HepG2 (cell line): ENCODE measurements at regions not wholly inside any gene's neighbourhood (a gene's known extent, or its start where the extent isn't known, plus 50 kb on each side); places are given as distances from the start of the nearest gene placed in this dataset.

Experiments
- ATAC-seq: fragments of 200-7000 bp; cut with Tn5 transposase; 3 replicates; pipeline ENCODE4 v1.9.1; 2020; ENCODE audit warnings: mild to moderate bottlenecking, moderate library complexity
- BruUV-seq: library from RNA; stranded (reverse); fragments of 400-500 nt; replicated peaks from 2 replicates; lab custom pipeline; 2021; lab: Mats Ljungman, UMichigan
- CTCF ChIA-PET: fragments of 300-600 bp; formaldehyde crosslinking; extraction: SDS; loops from one replicate; lab custom pipeline; 2021; ENCODE audit warnings: low total read pairs, inconsistent platforms, low intra/inter-chr PET ratio; lab: Yijun Ruan, JAX
- POLR2A ChIA-PET: fragments of 350-600 bp; sonication (Branson Sonifier 250); formaldehyde crosslinking; loops from one replicate; lab custom pipeline; 2020; ENCODE audit warnings: antibody characterized with exemption, inconsistent platforms; lab: Yijun Ruan, JAX
- DNase-seq: peaks from one replicate; pipeline ENCODE4 v3.0.0-alpha.2; 2015; ENCODE audit warnings: low spot score
- FAIRE-seq: peaks from 3 replicates; lab custom pipeline; 2011; peaks lifted over from hg19 to GRCh38; lab: Jason Lieb, UNC
- H2AFZ ChIP-seq: one replicate; pipeline ENCODE4 v1.6.1; 2011; ENCODE audit warnings: low read length, inconsistent platforms
- H3K27ac ChIP-seq: fragments of 300-600 bp; 3 replicates; pipeline ENCODE4 v1.8.0; 2011; ENCODE audit warnings: mixed run types, mild to moderate bottlenecking, mixed read lengths, low read length, inconsistent platforms; ENCODE audit not compliant: insufficient read depth; ENCODE audit errors: extremely low read length
- H3K27me3 ChIP-seq, 2 experiments: fragments of 200-600 bp in 1 of 2; 2 replicates in 1 of 2; 3 replicates in 1 of 2; pipeline versions ENCODE4 v1.6.0 to v1.8.0; 2011; ENCODE audit warnings: low read length in 2 of 2, mild to moderate bottlenecking in 2 of 2, moderate library complexity in 2 of 2, inconsistent platforms in 1 of 2; ENCODE audit not compliant: insufficient read depth in 2 of 2, control insufficient read depth in 1 of 2
- H3K36me3 ChIP-seq, 2 experiments: fragments of 200-600 bp in 1 of 2; replicated peaks in 1 of 2; 2 replicates in 1 of 2; 3 replicates in 1 of 2; pipeline versions ENCODE4 v1.5.1 to v1.8.0; 2011; ENCODE audit warnings: low read length in 2 of 2, inconsistent platforms in 1 of 2; ENCODE audit not compliant: insufficient read depth in 2 of 2, control insufficient read depth in 1 of 2
- H3K4me1 ChIP-seq: 2 replicates; pipeline ENCODE4 v1.5.1; 2012; ENCODE audit warnings: low read length, inconsistent platforms; ENCODE audit not compliant: insufficient read depth
- H3K4me2 ChIP-seq: 2 replicates; pipeline ENCODE4 v1.6.0; 2011; ENCODE audit warnings: low read depth, low read length, inconsistent platforms
- H3K4me3 ChIP-seq, 3 experiments: fragments of 200-600 bp in 1 of 3; sonication (generic), shearing (Covaris generic) in 1 of 3; replicated peaks in 1 of 3; 2 replicates each; pipeline ENCODE4 v1.5.1; 2011 to 2016; ENCODE audit warnings: low read length in 3 of 3, inconsistent platforms in 2 of 3, low read depth in 2 of 3, mild to moderate bottlenecking in 2 of 3, control low read depth in 1 of 3, mixed read lengths in 1 of 3; ENCODE audit not compliant: insufficient read depth in 1 of 3
- H3K79me2 ChIP-seq: one replicate; pipeline ENCODE4 v1.6.1; 2011; ENCODE audit warnings: low read length, inconsistent platforms; ENCODE audit not compliant: insufficient read depth
- H3K9ac ChIP-seq: 2 replicates; pipeline ENCODE4 v1.6.0; 2011; ENCODE audit warnings: mild to moderate bottlenecking, low read depth, low read length, inconsistent platforms; ENCODE audit not compliant: insufficient read depth
- H3K9me3 ChIP-seq: 2 replicates; pipeline ENCODE4 v1.5.1; 2012; ENCODE audit warnings: mild to moderate bottlenecking, low read length
- H4K20me1 ChIP-seq: 2 replicates; pipeline ENCODE4 v1.6.0; 2011; ENCODE audit warnings: inconsistent platforms, mild to moderate bottlenecking, low read length, moderate library complexity; ENCODE audit not compliant: insufficient read depth
- CBX2 ChIP-seq, 2 experiments: fragments of 200-600 bp in 1 of 2; sonication (generic); formaldehyde crosslinking in 1 of 2; IDR thresholded peaks; 2 replicates each; pipeline versions ENCODE4 v1.7.0 to v1.8.1; 2018 to 2022; ENCODE audit warnings: low read depth in 2 of 2, low read length in 1 of 2, mild to moderate bottlenecking in 1 of 2, missing genetic modification reagents in 1 of 2
- FOXA1 ChIP-seq, 2 experiments: fragments of 450-650 bp in 1 of 2; sonication (generic) in 1 of 2; formaldehyde crosslinking in 1 of 2; IDR thresholded peaks; 2 replicates each; pipeline versions ENCODE4 v1.4.0 to v1.6.1; 2016 to 2020; ENCODE audit warnings: missing genetic modification reagents in 1 of 2
- IRX3 ChIP-seq: sonication (generic); formaldehyde crosslinking; IDR thresholded peaks from 2 replicates; pipeline ENCODE4 v1.8.1; 2023; ENCODE audit warnings: mild to moderate bottlenecking, low read depth, missing genetic modification reagents, borderline replicate concordance
- MLLT10 ChIP-seq: sonication (generic); formaldehyde crosslinking; IDR thresholded peaks from 2 replicates; pipeline ENCODE4 v1.4.0; 2020; ENCODE audit warnings: missing genetic modification reagents
- RFX3 ChIP-seq: IDR thresholded peaks from 2 replicates; pipeline ENCODE4 v1.6.1; 2016; ENCODE audit warnings: missing biosample characterization, missing genetic modification reagents
- RXRA ChIP-seq: sonication (generic); formaldehyde crosslinking; IDR thresholded peaks from 2 replicates; pipeline ENCODE4 v1.5.1; 2020; ENCODE audit warnings: missing genetic modification reagents
- SIX1 ChIP-seq: sonication (generic); formaldehyde crosslinking; IDR thresholded peaks from 2 replicates; pipeline ENCODE4 v1.4.0; 2020; ENCODE audit warnings: missing genetic modification reagents, borderline replicate concordance
- ZBTB20 ChIP-seq: sonication (generic); formaldehyde crosslinking; IDR thresholded peaks from 2 replicates; pipeline ENCODE4 v1.8.1; 2023; ENCODE audit warnings: missing genetic modification reagents, low read depth, mild to moderate bottlenecking, borderline replicate concordance
- ZBTB7A ChIP-seq: sonication (generic); formaldehyde crosslinking; IDR thresholded peaks from 2 replicates; pipeline ENCODE4 v1.8.0; 2022; ENCODE audit warnings: mild to moderate bottlenecking, missing genetic modification reagents
- ZNF781 ChIP-seq: sonication (generic); formaldehyde crosslinking; IDR thresholded peaks from 2 replicates; pipeline ENCODE4 v1.5.1; 2020; ENCODE audit warnings: borderline replicate concordance, mild to moderate bottlenecking, missing genetic modification reagents; ENCODE audit errors: not compliant biosample characterization
- WGBS: methylation state at CpG from one replicate; pipeline ENCODE4 v1.1.6; 2017; ENCODE audit warnings: low lambda C conversion rate; 5-methylcytosine and 5-hydroxymethylcytosine counted together
- in situ Hi-C: cut with HindIII; loops from 2 replicates; pipeline ENCODE4 v1.10.0; 2017; ENCODE audit warnings: low pct_unique_long_range_greater_than_20kb; ENCODE audit not compliant: extremely low pct_ligation_motif_present
- intact Hi-C: fragments of 100-400 bp; cut with micrococcal nuclease; formaldehyde crosslinking; loops from one replicate; pipeline ENCODE4 v1.10.0; 2022; ENCODE audit not compliant: unreplicated experiment
- TF ChIP-seq, protein P1 (sequence below): sonication (generic); formaldehyde crosslinking; IDR thresholded peaks from 2 replicates; pipeline ENCODE4 v1.8.1; 2022; ENCODE audit warnings: low read depth, mild to moderate bottlenecking, missing genetic modification reagents

DNA sequence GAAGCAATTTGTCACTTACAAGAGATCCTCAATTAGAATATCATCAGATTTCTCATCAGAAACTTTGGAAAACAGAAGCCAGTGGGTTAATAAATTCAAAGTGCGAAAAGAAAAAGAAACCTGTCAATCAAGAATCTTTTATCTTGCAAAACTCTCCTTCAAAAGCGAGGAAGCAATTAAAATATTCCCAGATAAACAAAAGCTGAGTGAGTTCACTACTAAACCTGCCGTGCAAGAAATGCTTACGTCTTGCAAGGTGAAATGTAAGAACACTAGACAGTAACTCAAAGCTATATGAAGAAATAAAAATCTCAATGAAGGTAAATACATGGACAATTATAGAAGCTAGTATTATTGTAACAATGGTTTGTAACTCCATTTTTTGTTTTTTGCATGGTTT is 62.8 kb upstream of the IL33 start:
- FAIRE-seq (no peak), ATAC-seq (no peak), DNase-seq (no peak)
- CTCF ChIA-PET = no interaction called here
- H3K9ac ChIP-seq = no peak overlapping the region
- no TSS peak for BruUV-seq
- in situ Hi-C loops (no loop called here), intact Hi-C loops (no loop called here)
- H3K27me3 ChIP-seq = no peaks in the 10 kb centered on the region
- TF ChIP-seq FOXA1 (IDR thresholded peaks at IDR 0.05) (no peak), FOXA1 (CRISPR knock-in tag; IDR thresholded peaks at IDR 0.05) (no peak), MLLT10 (no peak), IRX3 (CRISPR knock-in tag) (no peak), SIX1 (no peak), ZBTB7A (CRISPR knock-in tag) (no peak), CBX2 (IDR thresholded peaks at IDR 0.05; ENCODE audit: low read depth, low read length) (no peak), CBX2 (CRISPR knock-in tag; IDR thresholded peaks at IDR 0.05; ENCODE audit: low read depth) (no peak), ZNF781 (no peak), RXRA (CRISPR knock-in tag) (no peak), RFX3 (no peak), ZBTB20 (no peak)
- TF ChIP-seq, protein P1, sequence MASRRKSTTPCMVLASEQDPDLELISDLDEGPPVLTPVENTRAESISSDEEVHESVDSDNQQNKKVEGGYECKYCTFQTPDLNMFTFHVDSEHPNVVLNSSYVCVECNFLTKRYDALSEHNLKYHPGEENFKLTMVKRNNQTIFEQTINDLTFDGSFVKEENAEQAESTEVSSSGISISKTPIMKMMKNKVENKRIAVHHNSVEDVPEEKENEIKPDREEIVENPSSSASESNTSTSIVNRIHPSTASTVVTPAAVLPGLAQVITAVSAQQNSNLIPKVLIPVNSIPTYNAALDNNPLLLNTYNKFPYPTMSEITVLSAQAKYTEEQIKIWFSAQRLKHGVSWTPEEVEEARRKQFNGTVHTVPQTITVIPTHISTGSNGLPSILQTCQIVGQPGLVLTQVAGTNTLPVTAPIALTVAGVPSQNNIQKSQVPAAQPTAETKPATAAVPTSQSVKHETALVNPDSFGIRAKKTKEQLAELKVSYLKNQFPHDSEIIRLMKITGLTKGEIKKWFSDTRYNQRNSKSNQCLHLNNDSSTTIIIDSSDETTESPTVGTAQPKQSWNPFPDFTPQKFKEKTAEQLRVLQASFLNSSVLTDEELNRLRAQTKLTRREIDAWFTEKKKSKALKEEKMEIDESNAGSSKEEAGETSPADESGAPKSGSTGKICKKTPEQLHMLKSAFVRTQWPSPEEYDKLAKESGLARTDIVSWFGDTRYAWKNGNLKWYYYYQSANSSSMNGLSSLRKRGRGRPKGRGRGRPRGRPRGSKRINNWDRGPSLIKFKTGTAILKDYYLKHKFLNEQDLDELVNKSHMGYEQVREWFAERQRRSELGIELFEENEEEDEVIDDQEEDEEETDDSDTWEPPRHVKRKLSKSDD (CRISPR knock-in tag) = no peak
- WGBS = 32% methylated on average over 4 of the region's 4 CpGs
- no peaks in the 10 kb centered on the region for H3K36me3 ChIP-seq
- H3K4me3 ChIP-seq = no peak overlapping the region
- no peaks in the 10 kb centered on the region for H3K9me3 ChIP-seq
- H3K4me2 ChIP-seq = no peak overlapping the region
- POLR2A ChIA-PET = no interaction called here
- no peaks in the 10 kb centered on the region for H4K20me1 ChIP-seq
- H3K27ac ChIP-seq = no peak overlapping the region
- H3K4me1 ChIP-seq = no peaks in the 10 kb centered on the region
- H3K79me2 ChIP-seq = no peaks in the 10 kb centered on the region
- no peak overlapping the region for H2AFZ ChIP-seq
